ENCODE measurements at regions not wholly inside any gene's neighbourhood (a gene's known extent, or its start where the extent isn't known, plus 50 kb on each side); places are given as distances from the start of the nearest gene placed in this dataset.

- Mint-ChIP-seq H3K36me3 (ENCODE audit: low read depth) (no peaks in the 10 kb centered on the region), H3K4me3 (no peak overlapping the region), H3K4me1 (ENCODE audit: low read depth) (no peaks in the 10 kb centered on the region), H3K27me3 (ENCODE audit: low read depth) (no peaks in the 10 kb centered on the region), H3K27ac (no peak overlapping the region), H3K9me3 (no peaks in the 10 kb centered on the region)
- DNase-seq (ENCODE audit: low spot score) = no peak
Observed at GRCh38 chr4:154009191-154009590, 220.3 kb upstream of the SFRP2 start.

DNA sequence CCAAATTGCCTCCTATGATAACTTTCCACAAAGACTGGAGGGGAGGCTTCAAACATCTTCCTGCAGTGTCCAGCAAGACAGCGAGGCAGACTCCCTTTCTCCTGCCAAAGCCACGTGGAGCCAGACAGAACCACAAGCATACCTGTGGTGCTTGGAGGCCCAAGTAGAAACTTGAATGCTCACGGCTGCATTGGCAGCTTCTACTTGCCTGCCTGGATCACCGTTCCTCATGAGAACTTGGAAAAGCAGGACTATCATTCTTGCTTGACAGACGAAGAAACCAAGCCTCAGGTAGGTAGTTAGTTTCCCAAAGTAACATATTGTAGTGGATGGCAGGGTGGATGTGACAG lies 216.3 kb upstream of the SFRP2 start:
- no peak overlapping the region for H3K27ac Mint-ChIP-seq
- no peaks in the 10 kb centered on the region for H3K36me3 Mint-ChIP-seq (ENCODE audit: low read depth)
- no peaks in the 10 kb centered on the region for H3K9me3 Mint-ChIP-seq
- H3K4me3 Mint-ChIP-seq = no peak overlapping the region
- DNase-seq (ENCODE audit: low spot score) = no peak
- H3K4me1 Mint-ChIP-seq (ENCODE audit: low read depth) = no peaks in the 10 kb centered on the region
- H3K27me3 Mint-ChIP-seq (ENCODE audit: low read depth) = no peaks in the 10 kb centered on the region

- Mint-ChIP-seq H3K9me3 (no peaks in the 10 kb centered on the region), H3K4me3 (no peak overlapping the region), H3K36me3 (ENCODE audit: low read depth) (no peaks in the 10 kb centered on the region), H3K27ac (no peak overlapping the region), H3K4me1 (ENCODE audit: low read depth) (no peaks in the 10 kb centered on the region), H3K27me3 (ENCODE audit: low read depth) (no peaks in the 10 kb centered on the region)
- DNase-seq (ENCODE audit: low spot score) = no peak
Observed at GRCh38 chr4:154004507-154005170, 215.8 kb upstream of the SFRP2 start.

DNA sequence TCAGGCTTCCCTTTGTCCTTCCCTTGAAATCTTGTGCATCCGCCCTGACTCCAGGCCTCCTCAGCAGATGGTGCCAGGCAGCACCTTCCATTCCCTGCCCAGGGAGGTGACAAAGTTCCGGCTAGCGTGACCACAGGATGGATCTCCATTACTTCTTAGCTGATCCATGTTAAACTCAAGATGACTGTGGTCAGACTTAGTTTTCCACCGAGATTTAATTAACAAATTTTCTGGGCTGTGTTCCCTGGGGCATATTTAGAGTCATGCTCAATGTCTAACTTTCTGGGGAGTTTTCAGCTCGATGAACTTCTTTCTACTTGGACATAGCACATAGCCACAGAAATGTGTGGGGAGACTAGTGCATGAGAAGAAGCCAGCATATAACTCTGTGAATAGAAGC lies 215.1 kb upstream of the SFRP2 start:
- no peak for DNase-seq (ENCODE audit: low spot score)
- Mint-ChIP-seq H3K4me1 (ENCODE audit: low read depth) (no peaks in the 10 kb centered on the region), H3K9me3 (no peaks in the 10 kb centered on the region), H3K27ac (no peak overlapping the region), H3K27me3 (ENCODE audit: low read depth) (no peaks in the 10 kb centered on the region), H3K36me3 (ENCODE audit: low read depth) (no peaks in the 10 kb centered on the region), H3K4me3 (no peak overlapping the region)

DNA sequence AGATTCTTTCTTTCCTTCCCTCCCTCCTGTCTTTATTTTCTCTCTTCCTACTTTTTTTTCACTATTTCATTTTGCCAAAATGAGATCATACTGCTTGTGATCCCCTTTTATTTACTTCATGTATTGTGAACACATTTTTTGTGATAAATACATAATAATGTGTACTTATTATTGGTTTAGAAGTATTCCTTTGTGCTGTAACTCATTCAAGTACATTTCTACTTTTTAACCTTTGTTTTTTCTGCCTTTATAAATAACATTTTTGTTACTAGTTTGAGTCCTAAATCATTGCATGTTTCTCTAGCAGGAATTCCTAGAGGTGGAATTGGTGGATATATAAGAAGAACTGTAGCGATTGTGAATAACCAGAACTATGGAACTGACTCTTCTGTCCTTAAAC lies 214.5 kb upstream of the SFRP2 start:
- Mint-ChIP-seq H3K27me3 (ENCODE audit: low read depth) (no peaks in the 10 kb centered on the region), H3K4me3 (no peak overlapping the region), H3K27ac (no peak overlapping the region), H3K4me1 (ENCODE audit: low read depth) (no peaks in the 10 kb centered on the region), H3K9me3 (no peaks in the 10 kb centered on the region), H3K36me3 (ENCODE audit: low read depth) (no peaks in the 10 kb centered on the region)
- DNase-seq (ENCODE audit: low spot score) = no peak

DNA sequence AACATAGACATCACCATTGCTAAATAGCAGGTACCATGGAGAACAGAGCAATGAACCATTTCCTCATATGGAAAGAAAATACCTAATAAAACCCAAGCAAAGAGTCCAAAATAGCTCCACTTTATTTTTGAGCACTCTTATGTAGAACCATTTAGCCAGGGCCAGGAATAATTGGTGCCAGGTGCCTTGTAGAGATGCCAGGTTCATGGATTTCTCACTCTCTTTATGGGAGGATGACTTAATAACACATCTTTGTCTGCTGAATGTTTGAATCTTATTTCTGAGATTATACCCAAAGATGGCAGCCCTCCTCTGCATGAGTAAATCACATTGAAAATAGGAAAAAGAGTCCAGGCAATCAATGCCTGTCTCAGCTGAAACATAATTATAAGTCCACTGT lies 212.3 kb upstream of the SFRP2 start:
- Mint-ChIP-seq H3K4me3 (no peak overlapping the region), H3K4me1 (ENCODE audit: low read depth) (no peaks in the 10 kb centered on the region), H3K36me3 (ENCODE audit: low read depth) (no peaks in the 10 kb centered on the region), H3K27me3 (ENCODE audit: low read depth) (no peaks in the 10 kb centered on the region), H3K27ac (no peak overlapping the region), H3K9me3 (no peaks in the 10 kb centered on the region)
- DNase-seq (ENCODE audit: low spot score) = no peak

- Mint-ChIP-seq H3K9me3 (no peaks in the 10 kb centered on the region), H3K4me3 (no peak overlapping the region), H3K36me3 (ENCODE audit: low read depth) (no peaks in the 10 kb centered on the region), H3K4me1 (ENCODE audit: low read depth) (no peaks in the 10 kb centered on the region), H3K27ac (no peak overlapping the region), H3K27me3 (ENCODE audit: low read depth) (no peaks in the 10 kb centered on the region)
- DNase-seq (ENCODE audit: low spot score) = no peak
Observed at GRCh38 chr4:153997516-153997915, 208.6 kb upstream of the SFRP2 start.

DNA sequence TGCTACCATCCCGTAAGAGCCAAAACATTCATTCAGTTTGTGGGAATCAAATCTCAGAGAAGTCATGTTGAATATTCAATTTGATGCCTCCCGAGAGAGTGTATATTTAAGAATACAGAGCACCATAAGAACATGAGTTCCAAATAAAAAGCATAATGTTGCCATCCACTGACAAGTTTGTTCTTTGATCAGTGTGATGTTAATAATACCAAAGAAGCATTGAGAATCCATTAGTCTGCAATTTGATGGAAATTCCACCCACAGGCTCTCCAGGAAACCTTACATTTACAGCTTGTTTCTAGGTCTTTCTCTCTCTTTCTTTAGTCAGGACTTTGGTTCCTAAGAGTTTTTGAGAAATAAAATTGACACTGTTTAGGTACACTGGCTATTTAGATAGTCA lies 200.6 kb upstream of the SFRP2 start:
- DNase-seq (ENCODE audit: low spot score) = no peak
- no peaks in the 10 kb centered on the region for H3K36me3 Mint-ChIP-seq (ENCODE audit: low read depth)
- no peaks in the 10 kb centered on the region for H3K9me3 Mint-ChIP-seq
- H3K27ac Mint-ChIP-seq = no peak overlapping the region
- H3K4me3 Mint-ChIP-seq = no peak overlapping the region
- no peaks in the 10 kb centered on the region for H3K4me1 Mint-ChIP-seq (ENCODE audit: low read depth)
- H3K27me3 Mint-ChIP-seq (ENCODE audit: low read depth) = peaks cover 4% of the 10 kb centered on the region

DNA sequence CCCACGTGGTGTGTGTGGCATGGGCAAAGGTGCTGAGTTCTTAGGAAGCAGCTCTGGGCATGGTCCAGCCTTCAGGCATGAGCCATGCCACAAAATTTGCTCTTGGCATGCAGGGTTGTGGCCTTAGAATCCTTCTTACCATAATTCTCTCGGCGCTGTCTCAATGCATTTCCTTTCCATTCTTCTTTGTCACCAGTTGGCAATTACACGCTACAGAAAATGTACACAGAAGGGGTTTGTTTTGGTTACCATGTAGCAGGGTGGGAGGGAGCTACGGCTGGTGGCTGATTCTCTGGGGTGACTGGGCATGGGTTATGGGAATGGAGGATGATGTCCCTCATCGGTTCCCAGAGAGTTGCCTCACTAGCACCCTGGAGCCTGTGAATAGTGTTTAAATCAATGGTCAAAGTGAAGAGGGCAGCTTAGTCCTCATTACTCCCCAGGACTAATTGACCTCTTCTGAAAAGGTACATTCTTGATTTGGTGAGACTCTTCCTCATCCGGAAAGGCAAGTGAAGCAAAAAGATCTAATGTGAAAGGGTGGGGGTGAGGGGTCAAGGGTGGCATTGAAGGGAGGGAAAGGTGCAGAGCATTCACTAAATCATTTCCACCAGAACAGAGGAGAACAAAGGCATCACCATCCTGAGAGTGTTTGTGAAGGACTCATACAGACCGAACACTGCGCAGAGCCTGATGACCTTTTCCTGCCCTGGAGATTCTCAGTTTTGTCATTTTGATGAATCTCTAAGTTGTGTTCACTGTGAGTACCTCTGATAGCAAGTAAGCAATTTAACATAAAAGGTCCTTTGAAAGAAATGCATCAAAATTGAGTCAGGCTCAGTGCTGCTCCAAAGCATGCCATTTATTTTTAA lies 199.8 kb upstream of the SFRP2 start:
- Mint-ChIP-seq H3K4me1 (ENCODE audit: low read depth) (no peaks in the 10 kb centered on the region), H3K4me3 (no peak overlapping the region), H3K9me3 (no peaks in the 10 kb centered on the region), H3K36me3 (ENCODE audit: low read depth) (no peaks in the 10 kb centered on the region), H3K27me3 (ENCODE audit: low read depth) (peaks cover 4% of the 10 kb centered on the region), H3K27ac (no peak overlapping the region)
- DNase-seq (ENCODE audit: low spot score) = no peak

DNA sequence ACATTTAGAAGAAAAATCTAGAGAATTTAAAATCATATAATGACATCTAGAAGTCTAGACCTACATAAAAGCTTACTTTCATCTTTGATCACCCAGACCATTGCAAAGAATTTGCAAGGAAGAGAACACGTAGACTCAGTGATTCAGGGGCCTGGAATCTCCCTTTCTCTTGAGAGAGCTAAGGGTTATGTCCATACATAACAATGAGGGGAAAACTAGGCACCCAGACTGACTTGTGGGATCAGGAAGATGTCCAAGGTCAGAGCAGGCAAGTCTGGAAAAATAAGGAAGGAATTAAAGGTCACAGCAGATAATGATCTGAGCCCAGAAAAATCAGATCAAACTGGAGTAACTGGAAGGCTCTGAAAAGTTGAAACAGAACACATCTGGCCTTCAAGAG lies 198.4 kb upstream of the SFRP2 start:
- H3K27me3 Mint-ChIP-seq (ENCODE audit: low read depth) = peaks cover 4% of the 10 kb centered on the region
- H3K27ac Mint-ChIP-seq = no peak overlapping the region
- DNase-seq (ENCODE audit: low spot score) = no peak
- H3K4me1 Mint-ChIP-seq (ENCODE audit: low read depth) = no peaks in the 10 kb centered on the region
- H3K4me3 Mint-ChIP-seq = no peak overlapping the region
- H3K9me3 Mint-ChIP-seq = no peaks in the 10 kb centered on the region
- H3K36me3 Mint-ChIP-seq (ENCODE audit: low read depth) = no peaks in the 10 kb centered on the region

GRCh38 chr4:153976954-153977353 lies 188.1 kb upstream of the SFRP2 start:
- peaks cover 28% of the 10 kb centered on the region for H3K9me3 Mint-ChIP-seq
- no peaks in the 10 kb centered on the region for H3K36me3 Mint-ChIP-seq (ENCODE audit: low read depth)
- no peak overlapping the region for H3K4me3 Mint-ChIP-seq
- H3K4me1 Mint-ChIP-seq (ENCODE audit: low read depth) = no peaks in the 10 kb centered on the region
- no peaks in the 10 kb centered on the region for H3K27me3 Mint-ChIP-seq (ENCODE audit: low read depth)
- no peak overlapping the region for H3K27ac Mint-ChIP-seq
- DNase-seq (ENCODE audit: low spot score) = no peak

DNA sequence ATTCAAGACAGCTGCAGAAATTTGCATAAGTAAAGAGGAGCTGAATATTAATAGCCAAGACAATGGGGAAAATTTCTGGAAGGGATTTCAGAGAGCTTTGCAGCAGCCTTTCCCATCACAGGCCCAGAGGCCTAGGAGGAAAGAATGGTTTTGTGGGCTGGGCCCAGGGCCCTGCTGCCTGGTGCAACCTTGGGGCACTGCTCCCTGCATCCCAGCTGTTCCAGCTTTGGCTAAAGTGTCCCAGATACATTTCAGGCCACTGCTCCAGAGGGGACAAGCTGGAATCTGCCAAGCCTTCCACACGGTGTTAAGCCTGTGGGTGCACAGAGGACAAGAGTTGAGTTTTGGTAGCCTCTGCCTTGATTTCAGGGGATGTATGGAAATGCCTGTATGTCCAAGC lies 185.6 kb upstream of the SFRP2 start:
- Mint-ChIP-seq H3K9me3 (peaks cover 28% of the 10 kb centered on the region), H3K27ac (no peak overlapping the region), H3K27me3 (ENCODE audit: low read depth) (no peaks in the 10 kb centered on the region), H3K4me3 (no peak overlapping the region), H3K4me1 (ENCODE audit: low read depth) (no peaks in the 10 kb centered on the region), H3K36me3 (ENCODE audit: low read depth) (no peaks in the 10 kb centered on the region)
- no peak for DNase-seq (ENCODE audit: low spot score)

DNA sequence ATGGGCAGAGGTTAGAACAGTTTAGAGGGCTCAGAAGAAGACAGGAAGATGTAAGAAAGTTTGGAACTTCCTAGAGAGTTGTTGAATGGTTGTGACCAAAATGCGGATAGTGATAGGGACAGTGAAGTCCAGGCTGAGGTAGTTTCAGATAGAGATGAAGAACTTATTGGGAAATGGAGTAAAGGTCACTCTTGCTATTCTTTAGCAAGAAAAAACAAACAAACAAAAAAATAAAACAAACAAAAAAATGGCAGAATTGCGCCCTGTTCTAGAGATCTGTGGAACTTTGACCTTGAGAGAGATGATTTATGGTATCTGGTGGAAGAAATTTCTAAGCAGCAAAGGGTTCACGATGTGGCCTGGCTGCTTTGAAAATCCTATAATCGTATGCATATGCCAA lies 185.1 kb upstream of the SFRP2 start:
- H3K27me3 Mint-ChIP-seq (ENCODE audit: low read depth) = no peaks in the 10 kb centered on the region
- peaks cover 28% of the 10 kb centered on the region for H3K9me3 Mint-ChIP-seq
- H3K4me3 Mint-ChIP-seq = no peak overlapping the region
- no peak overlapping the region for H3K27ac Mint-ChIP-seq
- no peaks in the 10 kb centered on the region for H3K36me3 Mint-ChIP-seq (ENCODE audit: low read depth)
- DNase-seq (ENCODE audit: low spot score) = no peak
- no peaks in the 10 kb centered on the region for H3K4me1 Mint-ChIP-seq (ENCODE audit: low read depth)

GRCh38 chr4:153971899-153972298 lies 183.0 kb upstream of the SFRP2 start:
- Mint-ChIP-seq H3K36me3 (ENCODE audit: low read depth) (no peaks in the 10 kb centered on the region), H3K27me3 (ENCODE audit: low read depth) (no peaks in the 10 kb centered on the region), H3K9me3 (peaks cover 22% of the 10 kb centered on the region), H3K4me1 (ENCODE audit: low read depth) (no peaks in the 10 kb centered on the region), H3K4me3 (no peak overlapping the region), H3K27ac (no peak overlapping the region)
- DNase-seq (ENCODE audit: low spot score) = no peak

DNA sequence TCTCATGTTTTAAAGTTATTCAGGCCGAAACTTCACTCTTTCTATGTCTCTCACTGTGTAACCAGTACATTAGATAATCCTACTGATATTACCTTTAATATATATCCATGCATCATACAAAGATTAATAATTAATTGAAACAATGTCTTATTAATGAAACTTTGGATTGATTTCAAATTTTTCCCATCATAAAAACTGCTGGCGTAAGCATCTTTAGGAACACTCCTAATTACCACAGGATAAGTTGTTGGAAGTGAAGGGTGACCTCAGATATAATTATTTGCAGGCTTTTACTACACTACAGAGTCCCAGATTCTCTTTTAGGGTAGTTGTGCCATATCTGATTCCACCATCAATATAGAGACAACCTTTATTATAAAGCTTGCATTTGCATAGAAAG lies 181.3 kb upstream of the SFRP2 start:
- no peak overlapping the region for H3K4me3 Mint-ChIP-seq
- no peak for DNase-seq (ENCODE audit: low spot score)
- H3K36me3 Mint-ChIP-seq (ENCODE audit: low read depth) = no peaks in the 10 kb centered on the region
- no peaks in the 10 kb centered on the region for H3K4me1 Mint-ChIP-seq (ENCODE audit: low read depth)
- peaks cover 12% of the 10 kb centered on the region for H3K9me3 Mint-ChIP-seq
- H3K27ac Mint-ChIP-seq = no peak overlapping the region
- H3K27me3 Mint-ChIP-seq (ENCODE audit: low read depth) = no peaks in the 10 kb centered on the region
